ENCODE measurements at regions not wholly inside any gene's neighbourhood (a gene's known extent, or its start where the extent isn't known, plus 50 kb on each side); places are given as distances from the start of the nearest gene placed in this dataset.
A peak's percentile ranks its signal among the peaks of the same experiment; 100 is the strongest.

GRCh38 chr6:135675026-135675425, 176.5 kb upstream of the PDE7B start:
- no peak overlapping the region for H3K9ac ChIP-seq (ENCODE audit: insufficient read depth, low read length)
- no peaks in the 10 kb centered on the region for H3K9me3 ChIP-seq (ENCODE audit: control insufficient read depth, insufficient read depth, low read depth, low read length)
- H3K4me3 ChIP-seq (replicated peaks in 1 of 4; ENCODE audit: control extremely low read depth in 1 of 4, insufficient read depth in 1 of 4, low read depth in 3 of 4, low read length in 4 of 4), result no peak overlapping the region
- H3K27me3 ChIP-seq (ENCODE audit: control insufficient read depth, insufficient read depth, low read length), result no peaks in the 10 kb centered on the region
- H3K79me2 ChIP-seq (ENCODE audit: control insufficient read depth, insufficient read depth, low read length), result no peaks in the 10 kb centered on the region
- no peaks in the 10 kb centered on the region for H3K36me3 ChIP-seq (ENCODE audit: control insufficient read depth, insufficient read depth, low read length)
- no peak overlapping the region for H2AFZ ChIP-seq (ENCODE audit: low read length)
- H4K20me1 ChIP-seq (ENCODE audit: control insufficient read depth, extremely low read depth, insufficient read depth, low read length), result no peaks in the 10 kb centered on the region
- no peak overlapping the region for H3K27ac ChIP-seq (ENCODE audit: insufficient read depth, low read length)
- TF ChIP-seq EZH2 (IDR thresholded peaks at IDR 0.05; ENCODE audit: low read length, missing control alignments) (no peak), CTCF (conservative IDR thresholded peaks at IDR 0.05 in 1 of 2, IDR thresholded peaks at IDR 0.05 in 1 of 2; ENCODE audit: low read depth in 1 of 2, low read length in 2 of 2) (no peak)
- no peak overlapping the region for H3K4me2 ChIP-seq (ENCODE audit: extremely low read depth, insufficient read depth, low read length)
- H3K4me1 ChIP-seq (ENCODE audit: control insufficient read depth, extremely low read depth, insufficient read depth, low read length), result peaks cover 4% of the 10 kb centered on the region
- peak; percentile 10 to 35 for DNase-seq (ENCODE audit: low read depth in 2 of 2)

- H3K9me3 ChIP-seq (ENCODE audit: control insufficient read depth, insufficient read depth, low read depth, low read length), result no peaks in the 10 kb centered on the region
- H3K36me3 ChIP-seq (ENCODE audit: control insufficient read depth, insufficient read depth, low read length), result no peaks in the 10 kb centered on the region
- H3K79me2 ChIP-seq (ENCODE audit: control insufficient read depth, insufficient read depth, low read length), result no peaks in the 10 kb centered on the region
- H3K27ac ChIP-seq (ENCODE audit: insufficient read depth, low read length), result no peak overlapping the region
- no peaks in the 10 kb centered on the region for H3K27me3 ChIP-seq (ENCODE audit: control insufficient read depth, insufficient read depth, low read length)
- no peaks in the 10 kb centered on the region for H4K20me1 ChIP-seq (ENCODE audit: control insufficient read depth, extremely low read depth, insufficient read depth, low read length)
- H3K9ac ChIP-seq (ENCODE audit: insufficient read depth, low read length), result no peak overlapping the region
- peaks cover 4% of the 10 kb centered on the region for H3K4me1 ChIP-seq (ENCODE audit: control insufficient read depth, extremely low read depth, insufficient read depth, low read length)
- no peak for TF ChIP-seq EZH2 (IDR thresholded peaks at IDR 0.05; ENCODE audit: low read length, missing control alignments)
- peak in 1 of 2 donors; percentile 9 for TF ChIP-seq CTCF (conservative IDR thresholded peaks at IDR 0.05 in 1 of 2, IDR thresholded peaks at IDR 0.05 in 1 of 2; ENCODE audit: low read depth in 1 of 2, low read length in 2 of 2)
- H2AFZ ChIP-seq (ENCODE audit: low read length), result no peak overlapping the region
- H3K4me2 ChIP-seq (ENCODE audit: extremely low read depth, insufficient read depth, low read length), result no peak overlapping the region
- H3K4me3 ChIP-seq (replicated peaks in 1 of 4; ENCODE audit: control extremely low read depth in 1 of 4, insufficient read depth in 1 of 4, low read depth in 3 of 4, low read length in 4 of 4), result no peak overlapping the region
- DNase-seq (ENCODE audit: low read depth in 2 of 2), result peak; percentile 13 to 59
These were observed 175.6 kb upstream of the PDE7B start for GRCh38 chr6:135675862-135676261.

- no peak overlapping the region for H3K27ac ChIP-seq (ENCODE audit: insufficient read depth, low read length)
- no peak overlapping the region for H3K4me2 ChIP-seq (ENCODE audit: extremely low read depth, insufficient read depth, low read length)
- H3K4me3 ChIP-seq (replicated peaks in 1 of 4; ENCODE audit: control extremely low read depth in 1 of 4, insufficient read depth in 1 of 4, low read depth in 3 of 4, low read length in 4 of 4), result no peak overlapping the region
- H2AFZ ChIP-seq (ENCODE audit: low read length), result no peak overlapping the region
- no peaks in the 10 kb centered on the region for H3K79me2 ChIP-seq (ENCODE audit: control insufficient read depth, insufficient read depth, low read length)
- H4K20me1 ChIP-seq (ENCODE audit: control insufficient read depth, extremely low read depth, insufficient read depth, low read length), result no peaks in the 10 kb centered on the region
- H3K4me1 ChIP-seq (ENCODE audit: control insufficient read depth, extremely low read depth, insufficient read depth, low read length), result no peaks in the 10 kb centered on the region
- TF ChIP-seq CTCF (conservative IDR thresholded peaks at IDR 0.05 in 1 of 2, IDR thresholded peaks at IDR 0.05 in 1 of 2; ENCODE audit: low read depth in 1 of 2, low read length in 2 of 2), result no peak
- TF ChIP-seq EZH2 (IDR thresholded peaks at IDR 0.05; ENCODE audit: low read length, missing control alignments), result no peak
- peak in 1 of 2 donors; percentile 36 for DNase-seq (ENCODE audit: low read depth in 2 of 2)
- no peak overlapping the region for H3K9ac ChIP-seq (ENCODE audit: insufficient read depth, low read length)
- H3K27me3 ChIP-seq (ENCODE audit: control insufficient read depth, insufficient read depth, low read length), result no peaks in the 10 kb centered on the region
- H3K9me3 ChIP-seq (ENCODE audit: control insufficient read depth, insufficient read depth, low read depth, low read length), result no peaks in the 10 kb centered on the region
- H3K36me3 ChIP-seq (ENCODE audit: control insufficient read depth, insufficient read depth, low read length), result no peaks in the 10 kb centered on the region
These were observed 170.3 kb upstream of the PDE7B start for GRCh38 chr6:135680964-135681913.
